ENCODE measurements at regions not wholly inside any gene's neighbourhood (a gene's known extent, or its start where the extent isn't known, plus 50 kb on each side); places are given as distances from the start of the nearest gene placed in this dataset.

GRCh38 chr1:4422504-4423289 lies 231.7 kb upstream of the AJAP1 start:
- DNase-seq, result no peak

- no peak for DNase-seq
Measured at GRCh38 chr1:4424254-4424653, 230.2 kb upstream of the AJAP1 start.

- DNase-seq, result no peak
Measured at GRCh38 chr1:4424766-4425165, 229.6 kb upstream of the AJAP1 start.

- DNase-seq, result no peak
Measured at GRCh38 chr1:4425892-4426291, 228.5 kb upstream of the AJAP1 start.

GRCh38 chr1:4428711-4429110 lies 225.7 kb upstream of the AJAP1 start:
- no peak for DNase-seq

GRCh38 chr1:4430406-4431365 lies 223.7 kb upstream of the AJAP1 start:
- DNase-seq, result no peak

- no peak for DNase-seq
Measured at GRCh38 chr1:4431491-4431890, 222.9 kb upstream of the AJAP1 start.

GRCh38 chr1:4433075-4433474 lies 221.3 kb upstream of the AJAP1 start:
- no peak for DNase-seq

GRCh38 chr1:4444086-4444485 lies 210.3 kb upstream of the AJAP1 start:
- DNase-seq, result no peak

GRCh38 chr1:4447778-4448420 lies 206.5 kb upstream of the AJAP1 start:
- DNase-seq, result no peak

GRCh38 chr1:4449972-4450371 lies 204.4 kb upstream of the AJAP1 start:
- DNase-seq, result no peak

GRCh38 chr1:4452701-4453100 lies 201.7 kb upstream of the AJAP1 start:
- no peak for DNase-seq

- no peak for DNase-seq
Measured at GRCh38 chr1:4460052-4460451, 194.4 kb upstream of the AJAP1 start.

GRCh38 chr1:4460651-4461050 lies 193.8 kb upstream of the AJAP1 start:
- no peak for DNase-seq

- DNase-seq, result no peak
Measured at GRCh38 chr1:4461726-4462290, 192.6 kb upstream of the AJAP1 start.

GRCh38 chr1:4462831-4463484 lies 191.5 kb upstream of the AJAP1 start:
- DNase-seq, result no peak

GRCh38 chr1:4463631-4464030 lies 190.8 kb upstream of the AJAP1 start:
- no peak for DNase-seq

GRCh38 chr1:4464478-4464877 lies 189.9 kb upstream of the AJAP1 start:
- no peak for DNase-seq

GRCh38 chr1:4467241-4467640 lies 187.2 kb upstream of the AJAP1 start:
- no peak for DNase-seq

- no peak for DNase-seq
Measured at GRCh38 chr1:4468386-4468785, 186.0 kb upstream of the AJAP1 start.

- no peak for DNase-seq
Measured at GRCh38 chr1:4468804-4469514, 185.4 kb upstream of the AJAP1 start.
